Osteocyte (in vitro differentiated cells): ENCODE measurements at regions not wholly inside any gene's neighbourhood (a gene's known extent, or its start where the extent isn't known, plus 50 kb on each side); places are given as distances from the start of the nearest gene placed in this dataset.

Source experiments
- DNase-seq: peaks from one replicate; pipeline ENCODE4 v3.0.0; 2021; ENCODE audit warnings: mixed read lengths; ENCODE audit not compliant: unreplicated experiment; ENCODE audit errors: extremely low spot score
- H3K27ac Mint-ChIP-seq: one replicate; pipeline ENCODE4 v1.8.0; 2021; ENCODE audit warnings: mild to moderate bottlenecking, mixed read lengths; ENCODE audit not compliant: unreplicated experiment
- H3K27me3 Mint-ChIP-seq: one replicate; pipeline ENCODE4 v1.8.0; 2021; ENCODE audit warnings: mixed read lengths; ENCODE audit not compliant: unreplicated experiment
- H3K36me3 Mint-ChIP-seq: one replicate; pipeline ENCODE4 v1.8.0; 2021; ENCODE audit warnings: mixed read lengths; ENCODE audit not compliant: unreplicated experiment
- H3K4me1 Mint-ChIP-seq: one replicate; pipeline ENCODE4 v1.8.0; 2021; ENCODE audit warnings: mixed read lengths; ENCODE audit not compliant: unreplicated experiment
- H3K4me3 Mint-ChIP-seq: one replicate; pipeline ENCODE4 v1.8.0; 2021; ENCODE audit warnings: mild to moderate bottlenecking, moderate library complexity, mixed read lengths; ENCODE audit not compliant: unreplicated experiment
- H3K9me3 Mint-ChIP-seq: one replicate; pipeline ENCODE4 v1.8.0; 2021; ENCODE audit warnings: mixed read lengths; ENCODE audit not compliant: unreplicated experiment
- TF ChIP-seq, protein P1 (sequence below): fragments of 200-600 bp; sonication (generic); IDR thresholded peaks from 2 replicates; pipeline ENCODE4 v1.5.0; 2021; ENCODE audit warnings: antibody characterized with exemption, mild to moderate bottlenecking, moderate library complexity

DNA sequence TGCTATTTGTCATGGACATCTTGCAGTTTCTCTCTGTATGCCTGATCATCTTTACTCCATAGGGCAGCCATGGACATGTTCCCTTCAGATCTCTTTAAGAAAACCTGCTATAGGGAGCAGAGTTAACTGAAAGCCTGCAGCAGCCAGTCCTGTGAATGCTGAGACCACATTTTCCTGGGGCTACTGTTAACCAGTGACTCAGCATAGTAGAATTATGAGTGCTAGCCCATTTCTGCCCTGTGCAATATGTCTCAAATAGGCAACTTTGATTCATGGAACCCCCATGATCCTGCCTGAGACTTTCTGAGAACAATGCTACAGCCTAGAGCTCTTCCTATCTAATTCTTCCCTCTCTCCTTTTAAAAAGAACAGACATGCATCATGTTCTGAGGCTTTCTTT is 624.2 kb downstream of the CHSY3 start:
- no peaks in the 10 kb centered on the region for H3K27me3 Mint-ChIP-seq
- peaks cover 26% of the 10 kb centered on the region for H3K4me1 Mint-ChIP-seq
- H3K4me3 Mint-ChIP-seq: no peak overlapping the region
- H3K36me3 Mint-ChIP-seq: no peaks in the 10 kb centered on the region
- no peak overlapping the region for H3K27ac Mint-ChIP-seq
- DNase-seq: no peak
- TF ChIP-seq, protein P1, sequence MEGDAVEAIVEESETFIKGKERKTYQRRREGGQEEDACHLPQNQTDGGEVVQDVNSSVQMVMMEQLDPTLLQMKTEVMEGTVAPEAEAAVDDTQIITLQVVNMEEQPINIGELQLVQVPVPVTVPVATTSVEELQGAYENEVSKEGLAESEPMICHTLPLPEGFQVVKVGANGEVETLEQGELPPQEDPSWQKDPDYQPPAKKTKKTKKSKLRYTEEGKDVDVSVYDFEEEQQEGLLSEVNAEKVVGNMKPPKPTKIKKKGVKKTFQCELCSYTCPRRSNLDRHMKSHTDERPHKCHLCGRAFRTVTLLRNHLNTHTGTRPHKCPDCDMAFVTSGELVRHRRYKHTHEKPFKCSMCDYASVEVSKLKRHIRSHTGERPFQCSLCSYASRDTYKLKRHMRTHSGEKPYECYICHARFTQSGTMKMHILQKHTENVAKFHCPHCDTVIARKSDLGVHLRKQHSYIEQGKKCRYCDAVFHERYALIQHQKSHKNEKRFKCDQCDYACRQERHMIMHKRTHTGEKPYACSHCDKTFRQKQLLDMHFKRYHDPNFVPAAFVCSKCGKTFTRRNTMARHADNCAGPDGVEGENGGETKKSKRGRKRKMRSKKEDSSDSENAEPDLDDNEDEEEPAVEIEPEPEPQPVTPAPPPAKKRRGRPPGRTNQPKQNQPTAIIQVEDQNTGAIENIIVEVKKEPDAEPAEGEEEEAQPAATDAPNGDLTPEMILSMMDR: no peak
- H3K9me3 Mint-ChIP-seq: no peaks in the 10 kb centered on the region

DNA sequence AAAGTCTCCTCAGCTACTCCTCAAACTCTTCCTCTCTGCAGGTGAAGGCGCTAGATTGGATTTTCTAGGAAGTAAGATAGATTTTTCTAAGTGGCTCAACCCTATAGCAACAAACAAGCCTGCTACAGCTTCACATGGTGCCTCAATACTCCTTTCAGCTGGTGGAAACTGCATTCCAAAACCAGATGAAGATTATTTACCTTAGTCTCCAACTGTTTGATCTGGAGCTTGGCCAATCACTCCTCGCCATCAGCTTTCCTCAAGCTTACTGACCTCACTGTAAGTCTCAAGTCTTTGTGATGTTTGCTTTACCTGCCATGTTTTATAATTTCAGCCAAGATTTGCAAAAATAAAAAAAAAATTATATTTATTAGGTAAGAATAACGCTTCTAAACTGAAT is 622.4 kb downstream of the CHSY3 start:
- TF ChIP-seq, protein P1: no peak
- Mint-ChIP-seq H3K27ac (peak overlapping the region; percentile 40), H3K4me3 (no peak overlapping the region), H3K4me1 (peaks cover 26% of the 10 kb centered on the region), H3K27me3 (no peaks in the 10 kb centered on the region), H3K36me3 (no peaks in the 10 kb centered on the region), H3K9me3 (peaks cover 4% of the 10 kb centered on the region)
- no peak for DNase-seq

DNA sequence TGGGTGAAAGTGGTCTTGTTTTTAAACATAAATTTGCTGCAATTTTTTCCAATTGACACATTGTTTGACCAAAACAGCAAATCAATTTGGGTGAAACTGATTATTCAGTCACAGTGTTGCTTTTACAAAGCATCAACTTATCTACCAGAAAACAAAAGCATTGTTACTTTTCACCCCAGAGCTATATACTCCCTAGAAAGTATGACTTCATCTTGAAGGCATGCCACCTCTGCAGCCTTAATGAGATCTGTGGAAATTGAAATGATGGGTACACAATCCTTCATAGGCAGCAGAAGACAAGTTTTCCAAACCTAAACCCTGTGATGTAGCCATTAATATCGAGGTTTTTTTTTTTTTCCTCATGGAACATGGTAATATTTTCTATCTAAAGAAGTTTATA is 615.9 kb downstream of the CHSY3 start:
- TF ChIP-seq, protein P1: no peak
- Mint-ChIP-seq H3K4me1 (peaks cover 17% of the 10 kb centered on the region), H3K27ac (no peak overlapping the region), H3K9me3 (peaks cover 27% of the 10 kb centered on the region), H3K4me3 (no peak overlapping the region), H3K27me3 (no peaks in the 10 kb centered on the region), H3K36me3 (peaks cover 12% of the 10 kb centered on the region)
- DNase-seq: no peak

DNA sequence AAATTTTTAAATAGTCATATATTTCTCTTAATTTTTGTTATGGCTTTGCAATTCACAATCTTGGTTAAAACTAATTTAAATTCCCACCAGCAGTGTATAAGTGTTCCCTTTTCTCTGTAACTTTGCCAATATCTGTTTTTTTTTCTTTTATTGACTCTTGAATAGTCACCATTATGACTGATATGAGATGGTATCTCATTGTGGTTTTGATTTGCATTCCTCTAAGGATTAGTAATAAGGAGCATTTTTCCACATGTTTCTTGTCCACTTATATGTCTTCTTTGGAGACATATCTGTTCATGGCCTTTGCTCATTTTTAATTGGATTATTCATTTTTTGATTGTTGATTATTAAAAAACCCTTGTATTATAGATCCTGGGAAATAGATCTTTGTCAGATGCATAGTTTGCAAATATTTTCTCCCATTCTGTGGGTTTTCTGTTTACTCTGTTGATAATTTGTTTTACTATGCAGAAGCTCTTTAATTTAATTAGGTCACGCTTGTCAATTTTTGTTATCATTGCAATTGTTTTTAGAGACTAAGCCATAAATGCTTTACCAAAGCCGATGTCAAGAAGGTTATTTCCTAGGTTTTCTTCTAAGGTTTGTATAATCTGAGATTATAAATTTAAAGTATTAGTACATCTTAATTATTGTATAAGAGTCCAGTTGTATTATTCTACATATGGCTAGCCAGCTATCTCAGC is 610.9 kb downstream of the CHSY3 start:
- no peak for DNase-seq
- TF ChIP-seq, protein P1: no peak
- H3K9me3 Mint-ChIP-seq: peaks cover 23% of the 10 kb centered on the region
- no peak overlapping the region for H3K27ac Mint-ChIP-seq
- no peak overlapping the region for H3K4me3 Mint-ChIP-seq
- peaks cover 12% of the 10 kb centered on the region for H3K36me3 Mint-ChIP-seq
- H3K27me3 Mint-ChIP-seq: no peaks in the 10 kb centered on the region
- peaks cover 18% of the 10 kb centered on the region for H3K4me1 Mint-ChIP-seq

DNA sequence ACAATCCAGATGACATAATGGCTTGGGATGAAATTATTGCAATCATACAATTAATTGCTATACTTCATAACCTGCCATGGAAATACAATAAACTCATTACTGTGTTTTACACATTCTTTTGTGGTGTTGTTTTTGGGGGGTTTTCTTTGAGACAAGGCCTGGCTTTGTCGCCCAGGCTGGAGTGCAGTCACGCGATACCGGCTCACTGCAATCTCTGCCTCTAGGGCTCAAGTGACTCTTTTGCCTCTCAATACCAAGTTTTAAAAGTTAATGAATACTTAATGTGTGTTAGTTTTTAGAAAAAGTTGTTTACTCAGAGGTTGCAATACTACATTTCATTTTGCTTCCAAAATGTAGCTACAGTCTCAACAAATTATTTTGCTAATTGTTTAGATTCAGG is 598.4 kb downstream of the CHSY3 start:
- no peak overlapping the region for H3K4me3 Mint-ChIP-seq
- H3K4me1 Mint-ChIP-seq: no peaks in the 10 kb centered on the region
- TF ChIP-seq, protein P1: no peak
- no peak overlapping the region for H3K27ac Mint-ChIP-seq
- peaks cover 2% of the 10 kb centered on the region for H3K36me3 Mint-ChIP-seq
- DNase-seq: no peak
- peaks cover 12% of the 10 kb centered on the region for H3K9me3 Mint-ChIP-seq
- H3K27me3 Mint-ChIP-seq: no peaks in the 10 kb centered on the region
